ENCODE measurements at regions not wholly inside any gene's neighbourhood (a gene's known extent, or its start where the extent isn't known, plus 50 kb on each side); places are given as distances from the start of the nearest gene placed in this dataset.

DNA sequence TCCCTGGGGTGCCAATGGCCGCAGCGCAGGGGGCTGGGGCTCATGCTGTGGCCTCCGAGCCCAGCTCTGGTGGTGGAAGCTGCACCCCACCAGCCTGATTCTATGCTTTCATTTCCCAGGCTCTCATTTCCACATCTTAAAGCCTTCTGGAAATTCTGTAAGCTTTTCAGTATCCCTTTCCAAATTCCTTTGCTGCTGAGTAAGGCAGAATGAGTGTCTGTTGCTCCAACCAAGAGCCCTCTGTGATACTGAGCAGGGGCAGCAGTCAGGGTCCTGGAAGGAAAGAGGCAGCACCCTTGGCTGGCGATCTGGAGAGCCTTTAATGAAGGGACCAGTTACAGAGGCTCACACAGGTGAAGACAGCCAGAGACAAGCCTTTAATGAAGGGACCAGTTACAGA is 79.5 kb upstream of the FOXF1 start:
- no peak for DNase-seq (ENCODE audit: extremely low spot score, unreplicated experiment)
- H3K36me3 Mint-ChIP-seq (ENCODE audit: unreplicated experiment), result no peaks in the 10 kb centered on the region
- peaks cover 11% of the 10 kb centered on the region for H3K27me3 Mint-ChIP-seq (ENCODE audit: unreplicated experiment)
- TF ChIP-seq, protein P1, sequence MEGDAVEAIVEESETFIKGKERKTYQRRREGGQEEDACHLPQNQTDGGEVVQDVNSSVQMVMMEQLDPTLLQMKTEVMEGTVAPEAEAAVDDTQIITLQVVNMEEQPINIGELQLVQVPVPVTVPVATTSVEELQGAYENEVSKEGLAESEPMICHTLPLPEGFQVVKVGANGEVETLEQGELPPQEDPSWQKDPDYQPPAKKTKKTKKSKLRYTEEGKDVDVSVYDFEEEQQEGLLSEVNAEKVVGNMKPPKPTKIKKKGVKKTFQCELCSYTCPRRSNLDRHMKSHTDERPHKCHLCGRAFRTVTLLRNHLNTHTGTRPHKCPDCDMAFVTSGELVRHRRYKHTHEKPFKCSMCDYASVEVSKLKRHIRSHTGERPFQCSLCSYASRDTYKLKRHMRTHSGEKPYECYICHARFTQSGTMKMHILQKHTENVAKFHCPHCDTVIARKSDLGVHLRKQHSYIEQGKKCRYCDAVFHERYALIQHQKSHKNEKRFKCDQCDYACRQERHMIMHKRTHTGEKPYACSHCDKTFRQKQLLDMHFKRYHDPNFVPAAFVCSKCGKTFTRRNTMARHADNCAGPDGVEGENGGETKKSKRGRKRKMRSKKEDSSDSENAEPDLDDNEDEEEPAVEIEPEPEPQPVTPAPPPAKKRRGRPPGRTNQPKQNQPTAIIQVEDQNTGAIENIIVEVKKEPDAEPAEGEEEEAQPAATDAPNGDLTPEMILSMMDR (IDR thresholded peaks at IDR 0.05), result no peak
- no peak overlapping the region for H3K4me3 Mint-ChIP-seq (ENCODE audit: unreplicated experiment)
- H3K4me1 Mint-ChIP-seq (ENCODE audit: unreplicated experiment), result no peaks in the 10 kb centered on the region
- H3K27ac Mint-ChIP-seq (ENCODE audit: unreplicated experiment), result no peak overlapping the region
- H3K9me3 Mint-ChIP-seq (ENCODE audit: unreplicated experiment), result no peaks in the 10 kb centered on the region

DNA sequence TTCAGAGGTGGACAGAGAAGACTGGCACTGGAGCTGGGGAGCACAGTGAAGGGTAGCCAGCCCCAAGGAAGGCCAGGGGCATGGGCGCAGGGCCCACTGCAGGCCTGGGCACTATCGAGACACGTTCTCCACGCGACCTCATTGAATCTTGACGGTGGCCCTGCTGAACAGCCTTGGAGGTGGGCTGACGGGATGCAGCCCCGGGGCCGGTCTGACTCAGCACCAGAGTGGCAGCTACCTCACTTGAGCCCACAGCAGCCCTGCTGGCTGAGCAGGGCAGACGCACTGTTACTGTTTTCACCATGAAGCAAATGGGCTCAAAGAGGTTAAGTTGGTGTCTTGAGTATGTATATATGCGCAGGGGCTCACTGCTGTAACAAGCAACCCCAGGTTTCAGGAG is 78.8 kb upstream of the FOXF1 start:
- H3K4me3 Mint-ChIP-seq (ENCODE audit: unreplicated experiment), result no peak overlapping the region
- H3K9me3 Mint-ChIP-seq (ENCODE audit: unreplicated experiment), result no peaks in the 10 kb centered on the region
- H3K4me1 Mint-ChIP-seq (ENCODE audit: unreplicated experiment), result no peaks in the 10 kb centered on the region
- TF ChIP-seq, protein P1 (IDR thresholded peaks at IDR 0.05), result no peak
- H3K27me3 Mint-ChIP-seq (ENCODE audit: unreplicated experiment), result peaks cover 11% of the 10 kb centered on the region
- DNase-seq (ENCODE audit: extremely low spot score, unreplicated experiment), result no peak
- no peaks in the 10 kb centered on the region for H3K36me3 Mint-ChIP-seq (ENCODE audit: unreplicated experiment)
- no peak overlapping the region for H3K27ac Mint-ChIP-seq (ENCODE audit: unreplicated experiment)

DNA sequence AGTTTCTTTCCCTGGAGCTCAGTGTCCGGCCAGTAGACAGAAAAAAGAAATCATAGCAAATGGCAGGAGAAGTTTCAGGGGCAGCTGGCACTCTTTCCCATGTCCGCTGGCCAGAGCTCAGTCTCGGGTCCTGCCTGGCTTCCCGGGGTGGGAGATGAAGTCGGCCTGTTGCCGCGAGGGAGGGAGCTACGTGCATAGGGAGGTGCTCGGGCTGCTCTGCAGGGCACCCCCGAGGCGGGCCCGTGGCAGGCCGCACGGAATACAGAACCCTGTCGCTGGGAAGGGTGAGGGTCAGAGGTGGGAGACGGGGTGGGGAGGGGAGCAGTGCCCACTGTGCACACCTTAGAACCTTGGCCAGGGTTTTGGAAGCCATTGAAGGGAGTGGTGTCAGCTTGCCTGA is 78.3 kb upstream of the FOXF1 start:
- Mint-ChIP-seq H3K36me3 (ENCODE audit: unreplicated experiment) (no peaks in the 10 kb centered on the region), H3K4me3 (ENCODE audit: unreplicated experiment) (no peak overlapping the region), H3K9me3 (ENCODE audit: unreplicated experiment) (no peaks in the 10 kb centered on the region), H3K4me1 (ENCODE audit: unreplicated experiment) (no peaks in the 10 kb centered on the region), H3K27me3 (ENCODE audit: unreplicated experiment) (peaks cover 12% of the 10 kb centered on the region), H3K27ac (ENCODE audit: unreplicated experiment) (no peak overlapping the region)
- TF ChIP-seq, protein P1 (IDR thresholded peaks at IDR 0.05), result no peak
- DNase-seq (ENCODE audit: extremely low spot score, unreplicated experiment), result no peak

DNA sequence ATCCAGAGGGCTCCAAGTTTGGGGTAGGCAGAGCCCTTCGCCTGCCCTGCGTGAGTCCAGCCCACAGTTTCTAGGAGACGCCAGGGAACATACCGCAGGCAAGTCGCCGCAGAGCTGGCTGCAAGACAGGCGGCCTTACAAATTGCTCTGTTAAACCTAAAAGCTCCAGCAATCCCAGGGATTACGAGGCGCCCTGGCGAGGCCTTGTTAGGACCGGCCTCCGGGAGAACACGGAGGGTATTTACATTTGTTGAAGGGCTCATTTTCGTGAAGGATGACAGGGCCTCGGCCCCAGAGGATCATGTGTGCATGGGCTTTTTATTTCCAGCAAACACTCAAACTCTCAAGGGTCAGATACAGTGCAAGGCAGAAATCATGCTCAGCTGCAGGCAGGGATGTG is 77.6 kb upstream of the FOXF1 start:
- Mint-ChIP-seq H3K36me3 (ENCODE audit: unreplicated experiment) (no peaks in the 10 kb centered on the region), H3K9me3 (ENCODE audit: unreplicated experiment) (no peaks in the 10 kb centered on the region), H3K4me3 (ENCODE audit: unreplicated experiment) (no peak overlapping the region), H3K4me1 (ENCODE audit: unreplicated experiment) (no peaks in the 10 kb centered on the region), H3K27ac (ENCODE audit: unreplicated experiment) (no peak overlapping the region), H3K27me3 (ENCODE audit: unreplicated experiment) (peaks cover 18% of the 10 kb centered on the region)
- no peak for DNase-seq (ENCODE audit: extremely low spot score, unreplicated experiment)
- TF ChIP-seq, protein P1 (IDR thresholded peaks at IDR 0.05), result no peak

DNA sequence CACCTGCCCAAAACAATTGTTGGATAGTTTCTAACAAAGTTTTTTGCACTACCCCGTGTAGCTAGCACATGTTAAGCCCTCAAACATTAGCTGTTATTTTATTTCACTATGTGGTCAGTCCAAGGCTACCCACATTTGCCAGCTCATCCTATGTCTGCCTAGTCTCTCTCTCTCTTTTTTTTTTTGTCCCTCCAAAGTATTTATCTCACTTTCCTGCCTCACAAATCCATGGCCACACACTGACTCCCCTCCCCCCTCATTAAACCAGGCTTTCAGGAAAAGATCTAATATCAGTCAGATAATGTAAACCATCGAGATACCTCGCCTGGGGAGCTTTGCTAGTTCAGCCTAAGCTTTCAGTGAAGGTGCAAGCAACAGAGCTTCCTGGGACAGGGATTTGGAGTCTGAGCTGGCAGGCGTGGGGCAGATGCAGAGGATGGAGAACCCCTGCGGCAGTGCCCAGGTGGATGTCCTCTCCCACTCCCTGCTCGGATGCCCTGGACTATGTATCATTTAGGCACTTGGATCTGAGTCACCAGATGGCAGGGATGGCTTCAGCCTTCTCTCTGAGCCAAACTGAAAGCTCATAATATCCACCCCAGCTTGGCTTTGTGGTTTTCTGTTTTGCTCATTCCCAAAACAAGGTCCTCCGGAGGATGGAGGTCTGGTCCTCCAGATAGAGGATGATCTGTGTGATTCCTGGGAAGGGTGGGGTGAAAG is 73.7 kb upstream of the FOXF1 start:
- H3K4me1 Mint-ChIP-seq (ENCODE audit: unreplicated experiment), result no peaks in the 10 kb centered on the region
- DNase-seq (ENCODE audit: extremely low spot score, unreplicated experiment), result no peak
- H3K36me3 Mint-ChIP-seq (ENCODE audit: unreplicated experiment), result no peaks in the 10 kb centered on the region
- H3K9me3 Mint-ChIP-seq (ENCODE audit: unreplicated experiment), result no peaks in the 10 kb centered on the region
- TF ChIP-seq, protein P1 (IDR thresholded peaks at IDR 0.05), result no peak
- H3K27me3 Mint-ChIP-seq (ENCODE audit: unreplicated experiment), result peaks cover 26% of the 10 kb centered on the region
- H3K27ac Mint-ChIP-seq (ENCODE audit: unreplicated experiment), result no peak overlapping the region
- no peak overlapping the region for H3K4me3 Mint-ChIP-seq (ENCODE audit: unreplicated experiment)
